HPDE6-E6E7 (cell line): ENCODE measurements at regions not wholly inside any gene's neighbourhood (a gene's known extent, or its start where the extent isn't known, plus 50 kb on each side); places are given as distances from the start of the nearest gene placed in this dataset.
"Not testable (repeated sequence)": the region's sequence is repeated elsewhere in the genome, so short reads cannot be mapped to it uniquely, and the experiment has no call there.

Experiments
- DNase-seq: peaks from one replicate; pipeline ENCODE4 v3.0.0; 2011; ENCODE audit warnings: missing footprints; ENCODE audit errors: extremely low spot score

- no peak for DNase-seq
Observed at GRCh38 chr3:106816838-106817237, 560.4 kb upstream of the CCDC54 start.

- no peak for DNase-seq
Observed at GRCh38 chr3:106817706-106818105, 559.5 kb upstream of the CCDC54 start.

GRCh38 chr3:106819440-106819839 lies 557.8 kb upstream of the CCDC54 start:
- no peak for DNase-seq

- no peak for DNase-seq
Observed at GRCh38 chr3:106820726-106821362, 556.4 kb upstream of the CCDC54 start.

- no peak for DNase-seq
Observed at GRCh38 chr3:106821801-106822200, 555.4 kb upstream of the CCDC54 start.

GRCh38 chr3:106822204-106822603 lies 555.0 kb upstream of the CCDC54 start:
- no peak for DNase-seq

- DNase-seq = no peak
Observed at GRCh38 chr3:106823701-106824100, 553.5 kb upstream of the CCDC54 start.

GRCh38 chr3:106824856-106825255 lies 552.4 kb upstream of the CCDC54 start:
- no peak for DNase-seq

- no peak for DNase-seq
Observed at GRCh38 chr3:106825962-106826605, 551.2 kb upstream of the CCDC54 start.

GRCh38 chr3:106826791-106827311 lies 550.4 kb upstream of the CCDC54 start:
- DNase-seq = no peak

- DNase-seq = no peak
Observed at GRCh38 chr3:106827515-106828213, 549.6 kb upstream of the CCDC54 start.

GRCh38 chr3:106829206-106829605 lies 548.0 kb upstream of the CCDC54 start:
- no peak for DNase-seq

GRCh38 chr3:106830334-106830733 lies 546.9 kb upstream of the CCDC54 start:
- no peak for DNase-seq

GRCh38 chr3:106836906-106837305 lies 540.3 kb upstream of the CCDC54 start:
- DNase-seq = no peak

GRCh38 chr3:106837616-106838015 lies 539.6 kb upstream of the CCDC54 start:
- no peak for DNase-seq

- no peak for DNase-seq
Observed at GRCh38 chr3:106839576-106840280, 537.5 kb upstream of the CCDC54 start.

- no peak for DNase-seq
Observed at GRCh38 chr3:106840319-106840718, 536.9 kb upstream of the CCDC54 start.

- no peak for DNase-seq
Observed at GRCh38 chr3:106842151-106842550, 535.1 kb upstream of the CCDC54 start.

GRCh38 chr3:106844638-106845037 lies 532.6 kb upstream of the CCDC54 start:
- no peak for DNase-seq

- DNase-seq = no peak
Observed at GRCh38 chr3:106848099-106848498, 529.1 kb upstream of the CCDC54 start.

GRCh38 chr3:106850437-106850836 lies 526.8 kb upstream of the CCDC54 start:
- no peak for DNase-seq

- not testable (repeated sequence) for DNase-seq
Observed at GRCh38 chr3:106858321-106858720, 518.9 kb upstream of the CCDC54 start.
